ENCODE measurements at regions not wholly inside any gene's neighbourhood (a gene's known extent, or its start where the extent isn't known, plus 50 kb on each side); places are given as distances from the start of the nearest gene placed in this dataset.

DNA sequence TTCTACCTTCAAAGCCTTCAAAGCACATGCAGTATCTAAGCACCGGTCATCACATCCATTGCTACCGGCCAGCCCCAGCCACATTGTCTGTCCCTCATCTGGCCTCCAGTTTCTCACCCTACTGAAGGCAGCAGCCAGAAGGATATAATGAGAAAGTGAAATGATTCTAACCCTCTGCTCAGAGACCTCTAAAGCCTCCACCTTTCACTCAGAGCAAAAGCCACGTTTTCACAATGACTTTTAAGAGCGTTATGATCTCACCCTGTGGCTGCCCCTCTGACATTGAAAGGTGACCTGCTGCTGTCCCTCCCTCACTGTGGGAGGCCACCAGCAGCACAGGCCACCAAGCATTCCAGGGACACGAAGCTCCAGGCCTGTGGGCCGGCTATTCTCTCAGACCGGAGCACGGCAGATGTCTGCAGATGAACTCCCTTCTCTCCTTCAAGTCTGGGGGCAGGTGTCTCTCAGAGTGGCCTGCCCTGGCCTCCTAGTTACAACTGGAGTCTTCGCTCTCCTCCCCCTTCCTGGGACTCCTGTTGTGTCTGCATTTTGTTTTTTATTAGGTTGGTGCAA, 94.9 kb upstream of the EEPD1 start:
- TF ChIP-seq POLR2AphosphoS5 (IDR thresholded peaks at IDR 0.05) (no peak), POLR2A (IDR thresholded peaks at IDR 0.05) (no peak)
